GM19043 (cell line): ENCODE measurements at regions not wholly inside any gene's neighbourhood (a gene's known extent, or its start where the extent isn't known, plus 50 kb on each side); places are given as distances from the start of the nearest gene placed in this dataset.
A peak's percentile ranks its signal among the peaks of the same experiment; 100 is the strongest.
"Not testable (repeated sequence)": the region's sequence is repeated elsewhere in the genome, so short reads cannot be mapped to it uniquely, and the experiment has no call there.

ENCODE experiments used
- ATAC-seq: cut with Tn5 transposase; IDR thresholded peaks from one replicate; pipeline ENCODE4 v1.9.1; 2021; ENCODE audit warnings: low read depth; ENCODE audit not compliant: unreplicated experiment

GRCh38 chr16:10312784-10313724, 72.8 kb upstream of the ATF7IP2 start:
- peak; percentile 87 for ATAC-seq

GRCh38 chr16:10314317-10314716, 71.5 kb upstream of the ATF7IP2 start:
- no peak for ATAC-seq

- no peak for ATAC-seq
Measured at GRCh38 chr16:10314811-10315210, 71.0 kb upstream of the ATF7IP2 start.

GRCh38 chr16:10317425-10318001, 68.3 kb upstream of the ATF7IP2 start:
- no peak for ATAC-seq

GRCh38 chr16:10318798-10319500, 66.9 kb upstream of the ATF7IP2 start:
- ATAC-seq: no peak

- ATAC-seq: no peak
Measured at GRCh38 chr16:10321407-10322387, 64.2 kb upstream of the ATF7IP2 start.

GRCh38 chr16:10322723-10323527, 62.9 kb upstream of the ATF7IP2 start:
- ATAC-seq: no peak

GRCh38 chr16:10323528-10323869, 62.4 kb upstream of the ATF7IP2 start:
- ATAC-seq: no peak

- ATAC-seq: no peak
Measured at GRCh38 chr16:10324210-10324609, 61.7 kb upstream of the ATF7IP2 start.

GRCh38 chr16:10325783-10326543, 59.9 kb upstream of the ATF7IP2 start:
- no peak for ATAC-seq

GRCh38 chr16:10326647-10327046, 59.2 kb upstream of the ATF7IP2 start:
- ATAC-seq: no peak

GRCh38 chr16:10328291-10328690, 57.6 kb upstream of the ATF7IP2 start:
- ATAC-seq: not testable (repeated sequence)

GRCh38 chr16:10332241-10332640, 53.6 kb upstream of the ATF7IP2 start:
- ATAC-seq: no peak

- no peak for ATAC-seq
Measured at GRCh38 chr16:10332775-10333174, 53.1 kb upstream of the ATF7IP2 start.

GRCh38 chr16:10333321-10334032, 52.4 kb upstream of the ATF7IP2 start:
- ATAC-seq: no peak

- no peak for ATAC-seq
Measured at GRCh38 chr16:10335681-10336080, 50.2 kb upstream of the ATF7IP2 start.
